Hematopoietic multipotent progenitor cell (in vitro differentiated cells): ENCODE measurements at regions not wholly inside any gene's neighbourhood (a gene's known extent, or its start where the extent isn't known, plus 50 kb on each side); places are given as distances from the start of the nearest gene placed in this dataset.

Experiments used
- DNase-seq, 3 donors: peaks; one replicate each; pipeline ENCODE4 v3.0.0-alpha.2; 2011 to 2015; ENCODE audit warnings: low read depth in 2 of 3, low spot score in 2 of 3

GRCh38 chr7:81607987-81608386 is 161.9 kb downstream of the HGF start:
- DNase-seq = no peak

- DNase-seq = no peak
Observed at GRCh38 chr7:81606078-81606863, 163.6 kb downstream of the HGF start.

- no peak for DNase-seq
Observed at GRCh38 chr7:81605493-81605892, 164.4 kb downstream of the HGF start.

GRCh38 chr7:81604808-81605174 is 165.1 kb downstream of the HGF start:
- DNase-seq = no peak

- no peak for DNase-seq
Observed at GRCh38 chr7:81604075-81604807, 165.6 kb downstream of the HGF start.

- no peak for DNase-seq
Observed at GRCh38 chr7:81600608-81601007, 169.2 kb downstream of the HGF start.

- DNase-seq = no peak
Observed at GRCh38 chr7:81598951-81599350, 170.9 kb downstream of the HGF start.

- no peak for DNase-seq
Observed at GRCh38 chr7:81594767-81595166, 175.1 kb downstream of the HGF start.

- no peak for DNase-seq
Observed at GRCh38 chr7:81590131-81590530, 179.7 kb downstream of the HGF start.

- DNase-seq = no peak
Observed at GRCh38 chr7:81584667-81585066, 185.2 kb downstream of the HGF start.

- DNase-seq = no peak
Observed at GRCh38 chr7:81583882-81584533, 185.8 kb downstream of the HGF start.

GRCh38 chr7:81583090-81583489 is 186.8 kb downstream of the HGF start:
- no peak for DNase-seq

GRCh38 chr7:81577642-81578340 is 192.1 kb downstream of the HGF start:
- DNase-seq = no peak

- DNase-seq = no peak
Observed at GRCh38 chr7:81574723-81575326, 195.0 kb downstream of the HGF start.

GRCh38 chr7:81573932-81574331 is 195.9 kb downstream of the HGF start:
- no peak for DNase-seq

- no peak for DNase-seq
Observed at GRCh38 chr7:81573128-81573527, 196.7 kb downstream of the HGF start.

GRCh38 chr7:81562581-81562980 is 207.3 kb downstream of the HGF start:
- DNase-seq = no peak

- no peak for DNase-seq
Observed at GRCh38 chr7:81560708-81561107, 209.1 kb downstream of the HGF start.

- no peak for DNase-seq
Observed at GRCh38 chr7:81549484-81550016, 220.3 kb downstream of the HGF start.

- no peak for DNase-seq
Observed at GRCh38 chr7:81534996-81535395, 234.9 kb downstream of the HGF start.

GRCh38 chr7:81534446-81534845 is 235.4 kb downstream of the HGF start:
- DNase-seq = no peak
